ENCODE measurements at regions not wholly inside any gene's neighbourhood (a gene's known extent, or its start where the extent isn't known, plus 50 kb on each side); places are given as distances from the start of the nearest gene placed in this dataset.
"Not testable (repeated sequence)": the region's sequence is repeated elsewhere in the genome, so short reads cannot be mapped to it uniquely, and the experiment has no call there.

GRCh38 chr10:4623757-4624420 lies 202.1 kb upstream of the AKR1E2 start:
- no peak overlapping the region for H3K4me3 Mint-ChIP-seq
- H3K4me1 Mint-ChIP-seq (ENCODE audit: low read depth): no peaks in the 10 kb centered on the region
- H3K36me3 Mint-ChIP-seq (ENCODE audit: insufficient read depth in 2 of 2): peaks cover 6 to 8% of the 10 kb centered on the region in 2 donors
- H3K27ac Mint-ChIP-seq: no peak overlapping the region
- ATAC-seq (replicated peaks in 1 of 2) (no peak), DNase-seq (no peak)
- H3K27me3 Mint-ChIP-seq (ENCODE audit: low read depth): peaks cover 25% of the 10 kb centered on the region
- peaks cover 5 to 14% of the 10 kb centered on the region in 2 donors for H3K9me3 Mint-ChIP-seq

DNA sequence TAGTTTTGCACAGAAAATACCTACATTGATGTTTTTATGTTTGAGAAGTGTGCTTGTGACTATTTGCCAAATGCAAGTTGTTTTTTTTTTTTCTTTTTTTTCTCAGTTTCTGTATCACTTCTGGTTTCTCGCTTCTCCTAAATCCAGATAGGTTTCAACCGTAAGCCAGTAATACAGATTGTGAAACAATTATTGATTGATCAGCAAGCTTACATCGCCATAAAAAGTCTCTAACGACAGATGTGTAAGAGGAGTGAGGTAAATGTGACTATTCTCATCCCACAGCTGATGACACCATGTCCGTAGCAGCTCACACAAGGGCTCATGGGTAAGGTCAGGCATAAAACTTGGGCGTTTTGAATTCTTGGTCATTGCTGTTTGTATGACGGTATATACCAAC lies 202.8 kb upstream of the AKR1E2 start:
- DNase-seq (no peak), ATAC-seq (replicated peaks in 1 of 2) (no peak)
- Mint-ChIP-seq H3K27ac (no peak overlapping the region), H3K4me1 (ENCODE audit: low read depth) (no peaks in the 10 kb centered on the region), H3K9me3 (peaks cover 5 to 14% of the 10 kb centered on the region in 2 donors), H3K4me3 (no peak overlapping the region), H3K27me3 (ENCODE audit: low read depth) (peaks cover 25% of the 10 kb centered on the region), H3K36me3 (ENCODE audit: insufficient read depth in 2 of 2) (peaks cover 6 to 8% of the 10 kb centered on the region in 2 donors)

DNA sequence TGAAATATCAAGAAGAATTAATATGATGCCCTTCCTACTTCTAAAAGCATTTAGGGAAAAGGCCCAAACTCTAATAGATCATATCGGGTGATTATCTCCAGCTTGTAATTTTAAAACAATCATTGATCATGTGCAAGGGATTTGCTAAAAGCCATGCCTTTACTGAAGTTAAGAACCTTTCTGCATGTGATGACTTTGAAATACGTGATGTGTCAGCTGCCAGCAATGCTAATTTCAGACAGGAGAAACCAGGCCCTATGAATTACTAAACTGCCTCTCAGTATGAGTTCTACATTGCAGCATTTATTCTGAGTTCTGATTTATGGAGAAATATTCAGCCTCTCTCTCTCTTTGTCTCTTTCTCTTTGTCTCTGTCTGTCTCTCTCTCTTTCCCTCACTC lies 203.6 kb upstream of the AKR1E2 start:
- ATAC-seq (replicated peaks in 1 of 2): no peak
- DNase-seq: no peak
- Mint-ChIP-seq H3K36me3 (ENCODE audit: insufficient read depth in 2 of 2) (peaks cover 4 to 6% of the 10 kb centered on the region in 2 donors), H3K27me3 (ENCODE audit: low read depth) (peaks cover 25% of the 10 kb centered on the region), H3K4me1 (ENCODE audit: low read depth) (no peaks in the 10 kb centered on the region), H3K4me3 (no peak overlapping the region), H3K9me3 (peaks cover 7 to 8% of the 10 kb centered on the region in 2 donors), H3K27ac (no peak overlapping the region)

GRCh38 chr10:4617589-4617988 lies 208.4 kb upstream of the AKR1E2 start:
- no peaks in the 10 kb centered on the region for H3K4me1 Mint-ChIP-seq (ENCODE audit: low read depth)
- H3K4me3 Mint-ChIP-seq: no peak overlapping the region
- peaks cover 8 to 11% of the 10 kb centered on the region in 2 donors for H3K9me3 Mint-ChIP-seq
- peaks cover 3 to 6% of the 10 kb centered on the region in 2 donors for H3K36me3 Mint-ChIP-seq (ENCODE audit: insufficient read depth in 2 of 2)
- DNase-seq: no peak
- peaks cover 13% of the 10 kb centered on the region for H3K27me3 Mint-ChIP-seq (ENCODE audit: low read depth)
- ATAC-seq (replicated peaks in 1 of 2): no peak
- no peak overlapping the region for H3K27ac Mint-ChIP-seq

DNA sequence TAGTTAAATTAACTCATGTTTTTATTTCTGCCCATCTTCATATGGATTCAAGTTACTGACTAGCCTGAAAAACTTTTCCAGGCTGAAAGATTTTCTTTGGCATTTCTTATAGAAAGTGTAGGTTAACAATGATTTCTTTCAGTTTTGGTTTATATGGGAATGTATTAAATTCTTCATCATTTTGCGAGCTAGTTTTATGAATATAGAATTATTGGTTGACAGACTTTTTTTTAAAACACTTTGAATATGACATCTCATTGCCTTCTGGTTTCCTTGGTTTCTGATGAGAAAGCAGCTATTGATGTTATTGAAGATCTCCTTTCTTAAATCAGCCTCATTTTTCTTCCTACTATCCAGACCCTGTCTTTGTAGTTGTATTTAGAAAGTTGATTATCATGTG lies 211.0 kb upstream of the AKR1E2 start:
- H3K4me3 Mint-ChIP-seq: no peak overlapping the region
- no peak overlapping the region for H3K27ac Mint-ChIP-seq
- H3K27me3 Mint-ChIP-seq (ENCODE audit: low read depth): peaks cover 2% of the 10 kb centered on the region
- DNase-seq (no peak), ATAC-seq (replicated peaks in 1 of 2) (no peak)
- peaks cover 8 to 11% of the 10 kb centered on the region in 2 donors for H3K9me3 Mint-ChIP-seq
- H3K36me3 Mint-ChIP-seq (ENCODE audit: insufficient read depth in 2 of 2): peaks cover 3 to 6% of the 10 kb centered on the region in 2 donors
- no peaks in the 10 kb centered on the region for H3K4me1 Mint-ChIP-seq (ENCODE audit: low read depth)

GRCh38 chr10:4609251-4609650 lies 216.8 kb upstream of the AKR1E2 start:
- H3K4me1 Mint-ChIP-seq (ENCODE audit: low read depth): no peaks in the 10 kb centered on the region
- ATAC-seq (replicated peaks in 1 of 2): no peak
- no peaks in the 10 kb centered on the region for H3K36me3 Mint-ChIP-seq (ENCODE audit: insufficient read depth in 2 of 2)
- DNase-seq: no peak
- peaks cover 4% of the 10 kb centered on the region for H3K27me3 Mint-ChIP-seq (ENCODE audit: low read depth)
- no peaks in the 10 kb centered on the region for H3K9me3 Mint-ChIP-seq
- no peak overlapping the region for H3K4me3 Mint-ChIP-seq
- H3K27ac Mint-ChIP-seq: no peak overlapping the region

GRCh38 chr10:4607681-4608080 lies 218.3 kb upstream of the AKR1E2 start:
- no peak overlapping the region for H3K27ac Mint-ChIP-seq
- peaks cover 4% of the 10 kb centered on the region for H3K27me3 Mint-ChIP-seq (ENCODE audit: low read depth)
- ATAC-seq (replicated peaks in 1 of 2): no peak
- H3K4me3 Mint-ChIP-seq: no peak overlapping the region
- no peaks in the 10 kb centered on the region for H3K9me3 Mint-ChIP-seq
- no peaks in the 10 kb centered on the region for H3K36me3 Mint-ChIP-seq (ENCODE audit: insufficient read depth in 2 of 2)
- no peaks in the 10 kb centered on the region for H3K4me1 Mint-ChIP-seq (ENCODE audit: low read depth)
- DNase-seq: no peak

GRCh38 chr10:4606856-4607636 lies 219.0 kb upstream of the AKR1E2 start:
- Mint-ChIP-seq H3K36me3 (ENCODE audit: insufficient read depth in 2 of 2) (no peaks in the 10 kb centered on the region), H3K27ac (no peak overlapping the region), H3K4me3 (no peak overlapping the region), H3K27me3 (ENCODE audit: low read depth) (peaks cover 4% of the 10 kb centered on the region), H3K9me3 (no peaks in the 10 kb centered on the region), H3K4me1 (ENCODE audit: low read depth) (no peaks in the 10 kb centered on the region)
- no peak for DNase-seq
- no peak for ATAC-seq (replicated peaks in 1 of 2)

DNA sequence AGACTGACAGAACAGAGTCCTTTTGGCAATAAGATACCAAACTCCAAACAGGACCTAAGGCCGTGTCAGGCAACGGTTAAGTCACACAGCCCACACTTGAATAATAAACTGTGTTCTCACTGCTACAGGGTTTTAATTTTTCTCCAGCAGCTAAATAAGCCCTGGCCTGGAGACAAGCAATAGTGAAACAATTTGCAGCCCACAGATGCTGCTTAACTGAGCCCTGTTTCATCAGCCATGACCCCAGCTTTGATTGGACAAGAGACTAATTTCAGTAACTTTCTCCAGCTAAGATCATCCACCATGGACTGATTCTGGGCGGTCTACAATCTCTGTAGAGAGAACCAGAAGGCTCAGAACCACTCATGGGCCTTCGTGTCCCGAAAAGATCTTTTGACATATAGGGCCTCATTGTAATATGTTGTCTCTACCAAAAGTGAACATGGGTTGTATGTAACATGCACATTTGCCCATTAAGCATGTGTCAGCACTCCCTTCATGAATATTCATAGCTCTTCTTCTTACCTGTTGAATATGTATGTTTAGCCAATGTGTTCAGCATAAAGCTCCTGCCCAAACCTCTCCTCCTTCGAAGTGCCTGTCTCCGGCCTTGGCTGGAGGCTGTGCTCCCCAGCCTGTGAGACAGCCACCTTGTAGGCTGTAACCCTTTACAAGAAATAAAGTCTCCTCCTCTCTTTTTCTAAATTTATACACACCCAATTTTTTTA lies 223.1 kb upstream of the AKR1E2 start:
- Mint-ChIP-seq H3K36me3 (ENCODE audit: insufficient read depth in 2 of 2) (no peaks in the 10 kb centered on the region), H3K4me3 (no peak overlapping the region), H3K27me3 (ENCODE audit: low read depth) (no peaks in the 10 kb centered on the region), H3K27ac (no peak overlapping the region), H3K4me1 (ENCODE audit: low read depth) (no peaks in the 10 kb centered on the region), H3K9me3 (no peaks in the 10 kb centered on the region)
- ATAC-seq (replicated peaks in 1 of 2): no peak
- no peak for DNase-seq

GRCh38 chr10:4599471-4599870 lies 226.5 kb upstream of the AKR1E2 start:
- Mint-ChIP-seq H3K4me3 (no peak overlapping the region), H3K4me1 (ENCODE audit: low read depth) (no peaks in the 10 kb centered on the region), H3K36me3 (ENCODE audit: insufficient read depth in 2 of 2) (no peaks in the 10 kb centered on the region), H3K27ac (no peak overlapping the region), H3K27me3 (ENCODE audit: low read depth) (peaks cover 6% of the 10 kb centered on the region), H3K9me3 (no peaks in the 10 kb centered on the region)
- DNase-seq (no peak), ATAC-seq (replicated peaks in 1 of 2) (no peak)

GRCh38 chr10:4597898-4598297 lies 228.1 kb upstream of the AKR1E2 start:
- not testable (repeated sequence) for H3K4me3 Mint-ChIP-seq; H3K27me3 Mint-ChIP-seq (ENCODE audit: low read depth); ATAC-seq (replicated peaks in 1 of 2); H3K9me3 Mint-ChIP-seq; H3K27ac Mint-ChIP-seq; H3K36me3 Mint-ChIP-seq (ENCODE audit: insufficient read depth in 2 of 2); DNase-seq; H3K4me1 Mint-ChIP-seq (ENCODE audit: low read depth)

DNA sequence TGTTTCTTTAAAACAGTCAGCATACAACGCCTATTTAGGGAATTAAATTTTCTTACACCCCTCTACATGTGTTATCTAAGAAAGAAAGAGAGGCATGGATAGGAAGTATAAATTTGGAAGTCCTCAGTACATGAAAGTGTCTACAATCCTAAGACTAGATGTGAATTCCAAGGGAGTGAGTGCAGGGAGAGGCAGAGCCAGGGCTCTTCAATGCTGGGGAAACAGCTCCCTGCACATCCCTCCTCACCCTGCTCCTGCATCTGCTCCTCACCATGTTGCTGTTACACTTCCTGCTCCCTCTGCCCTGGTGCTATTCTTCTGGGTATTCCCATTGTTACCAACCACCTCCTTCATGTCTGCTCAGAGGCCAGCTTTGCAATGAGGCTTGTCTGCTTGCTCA lies 229.1 kb upstream of the AKR1E2 start:
- Mint-ChIP-seq H3K27me3 (ENCODE audit: low read depth) (peaks cover 6% of the 10 kb centered on the region), H3K9me3 (no peaks in the 10 kb centered on the region)
- DNase-seq: no peak

GRCh38 chr10:4595719-4596319 lies 230.2 kb upstream of the AKR1E2 start:
- DNase-seq (no peak), ATAC-seq (replicated peaks in 1 of 2) (no peak)
- Mint-ChIP-seq H3K4me1 (ENCODE audit: low read depth) (no peaks in the 10 kb centered on the region), H3K36me3 (ENCODE audit: insufficient read depth in 2 of 2) (no peaks in the 10 kb centered on the region), H3K27ac (no peak overlapping the region), H3K9me3 (no peaks in the 10 kb centered on the region), H3K27me3 (ENCODE audit: low read depth) (peaks cover 7% of the 10 kb centered on the region), H3K4me3 (no peak overlapping the region)

More for the DNA sequence above, 229.1 kb upstream of the AKR1E2 start:
- no peak for ATAC-seq (replicated peaks in 1 of 2)
- Mint-ChIP-seq H3K4me3 (no peak overlapping the region), H3K4me1 (ENCODE audit: low read depth) (no peaks in the 10 kb centered on the region), H3K36me3 (ENCODE audit: insufficient read depth in 2 of 2) (no peaks in the 10 kb centered on the region), H3K27ac (no peak overlapping the region)
